GM18951 (cell line): ENCODE measurements at regions not wholly inside any gene's neighbourhood (a gene's known extent, or its start where the extent isn't known, plus 50 kb on each side); places are given as distances from the start of the nearest gene placed in this dataset.

Experiments
- POLR2A ChIP-seq: IDR thresholded peaks from 4 replicates; pipeline ENCODE4 v1.6.1; 2011; ENCODE audit warnings: mild to moderate bottlenecking; ENCODE audit not compliant: insufficient read length, insufficient read depth; ENCODE audit errors: extremely low read depth
- in situ Hi-C: fragments of 300-500 bp; cut with MboI; formaldehyde crosslinking; loops from one replicate; pipeline ENCODE4 v1.12.0; 2022; ENCODE audit warnings: low sequenced_read_pairs, mixed read lengths, inconsistent platforms; ENCODE audit not compliant: unreplicated experiment

GRCh38 chr5:104178066-104178465 is 615.5 kb upstream of the NUDT12 start:
- in situ Hi-C loops = no loop called here
- TF ChIP-seq POLR2A = no peak

DNA sequence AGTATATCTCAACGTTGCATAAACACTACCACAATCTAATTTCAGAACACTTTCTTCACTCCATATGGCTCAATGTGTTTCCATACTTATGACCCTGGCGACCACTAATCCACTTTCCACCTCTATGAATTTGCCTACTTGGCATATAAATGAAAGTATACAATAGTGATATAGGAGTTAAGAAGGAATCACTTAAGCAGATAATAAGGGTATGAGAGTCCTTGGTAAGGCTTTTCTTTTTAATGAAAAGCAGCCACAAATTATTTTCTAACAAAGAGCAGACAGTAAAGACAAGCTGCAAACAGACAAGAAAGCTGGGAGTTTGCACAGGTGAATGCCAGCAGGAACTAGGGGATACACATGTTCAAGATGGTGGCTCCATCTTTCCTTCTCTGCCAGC is 615.1 kb upstream of the NUDT12 start:
- in situ Hi-C loops = no loop called here
- TF ChIP-seq POLR2A = no peak

GRCh38 chr5:104172976-104173375 is 610.4 kb upstream of the NUDT12 start:
- in situ Hi-C loops = no loop called here
- no peak for TF ChIP-seq POLR2A

- in situ Hi-C loops = no loop called here
- TF ChIP-seq POLR2A = no peak
Measured at GRCh38 chr5:104171958-104172690, 609.5 kb upstream of the NUDT12 start.

DNA sequence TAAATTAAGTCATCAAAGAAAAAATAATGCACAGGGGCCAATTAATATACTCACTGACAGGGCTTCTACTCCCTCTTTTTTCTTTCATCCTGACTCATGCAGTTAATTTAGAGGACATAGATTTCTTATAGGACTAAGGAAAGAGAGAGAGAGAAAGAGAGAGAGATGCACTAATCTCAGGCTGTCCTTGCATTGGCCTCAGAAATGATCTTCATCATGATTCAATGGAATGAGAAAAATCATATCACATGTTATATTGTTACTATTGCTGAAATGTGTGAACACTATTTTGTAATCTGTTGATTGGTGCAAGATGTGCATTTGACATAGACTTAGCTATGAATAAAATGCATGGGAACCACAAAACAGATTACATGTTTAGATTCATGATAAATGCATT is 608.3 kb upstream of the NUDT12 start:
- in situ Hi-C loops = no loop called here
- no peak for TF ChIP-seq POLR2A

GRCh38 chr5:104146652-104147051 is 584.1 kb upstream of the NUDT12 start:
- in situ Hi-C loops = no loop called here
- no peak for TF ChIP-seq POLR2A

GRCh38 chr5:104139840-104140239 is 577.3 kb upstream of the NUDT12 start:
- TF ChIP-seq POLR2A = no peak
- in situ Hi-C loops = no loop called here

- in situ Hi-C loops = no loop called here
- TF ChIP-seq POLR2A = no peak
Measured at GRCh38 chr5:104130320-104130719, 567.7 kb upstream of the NUDT12 start.

GRCh38 chr5:104128348-104128747 is 565.8 kb upstream of the NUDT12 start:
- in situ Hi-C loops = no loop called here
- TF ChIP-seq POLR2A = no peak

DNA sequence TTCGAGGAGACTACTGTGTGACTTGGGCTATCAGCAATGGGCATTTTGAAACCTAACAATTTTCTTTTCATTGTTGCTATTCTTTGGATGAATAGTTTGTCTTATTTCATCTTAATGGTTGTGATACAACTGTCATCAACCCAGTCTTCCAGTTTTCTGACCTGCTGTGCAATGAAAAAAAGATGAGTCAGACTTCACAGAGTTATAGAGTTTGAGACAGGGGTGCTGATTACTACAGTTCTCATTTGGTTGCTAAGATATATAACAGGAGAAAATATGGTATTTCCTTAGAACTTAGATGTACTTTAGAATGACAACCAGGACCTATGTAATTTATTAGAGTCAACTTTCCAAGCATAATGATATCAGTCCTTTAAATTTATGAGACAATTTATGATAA is 564.4 kb upstream of the NUDT12 start:
- no peak for TF ChIP-seq POLR2A
- in situ Hi-C loops = no loop called here

- no peak for TF ChIP-seq POLR2A
- in situ Hi-C loops = no loop called here
Measured at GRCh38 chr5:104119529-104119928, 556.9 kb upstream of the NUDT12 start.

GRCh38 chr5:104111632-104112031 is 549.0 kb upstream of the NUDT12 start:
- TF ChIP-seq POLR2A = no peak
- in situ Hi-C loops = no loop called here

DNA sequence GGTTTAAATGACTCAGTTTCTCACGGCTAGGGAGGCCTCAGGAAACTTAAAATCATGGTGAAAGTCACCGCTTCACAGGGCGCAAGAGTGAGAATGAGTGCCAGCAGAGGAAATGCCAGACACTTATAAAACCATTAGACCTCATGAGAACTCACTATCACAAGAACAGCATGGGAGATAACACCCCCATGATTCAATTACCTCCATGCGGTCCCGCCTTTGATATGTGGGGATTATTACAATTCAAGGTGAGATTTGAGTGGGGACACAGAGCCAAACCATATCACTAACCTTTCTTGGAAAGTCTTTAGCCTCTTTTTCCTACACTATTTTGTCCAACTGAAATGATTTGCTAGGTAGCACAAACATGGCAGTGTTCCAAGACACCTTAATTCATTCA is 533.9 kb upstream of the NUDT12 start:
- in situ Hi-C loops = no loop called here
- no peak for TF ChIP-seq POLR2A

- TF ChIP-seq POLR2A = no peak
- in situ Hi-C loops = no loop called here
Measured at GRCh38 chr5:104095527-104095926, 532.9 kb upstream of the NUDT12 start.
